Skeletal muscle cell (primary cell): ENCODE measurements at regions not wholly inside any gene's neighbourhood (a gene's known extent, or its start where the extent isn't known, plus 50 kb on each side); places are given as distances from the start of the nearest gene placed in this dataset.

Experiments used
- DNase-seq: peaks from one replicate; pipeline ENCODE4 v3.0.0-alpha.2; 2010; ENCODE audit warnings: low read depth
- H3K4me3 ChIP-seq: 2 replicates; pipeline ENCODE4 v1.5.1; 2011; ENCODE audit warnings: low read depth, mild to moderate bottlenecking, control low read depth, low read length, moderate library complexity

DNA sequence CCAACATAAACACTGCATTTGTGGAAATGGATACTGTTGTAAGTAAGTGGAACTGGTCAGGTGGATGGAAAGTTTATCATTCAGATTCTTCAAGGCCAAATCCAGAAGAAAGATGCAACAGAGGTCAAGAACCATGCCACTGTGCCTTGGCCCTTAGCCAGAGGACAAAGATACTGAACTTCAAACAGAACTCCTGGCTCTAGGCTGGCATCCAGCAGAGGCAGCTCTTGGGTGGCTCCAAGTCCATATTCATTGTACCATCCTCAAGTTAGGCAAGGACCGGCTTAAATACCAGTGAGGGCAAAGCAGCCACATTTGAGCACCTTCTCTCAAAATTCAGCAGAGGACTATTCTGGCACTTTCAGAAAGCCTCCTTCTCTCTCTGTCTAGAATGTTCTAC, 53.2 kb downstream of the DNAAF9 start:
- no peak overlapping the region for H3K4me3 ChIP-seq
- no peak for DNase-seq

DNA sequence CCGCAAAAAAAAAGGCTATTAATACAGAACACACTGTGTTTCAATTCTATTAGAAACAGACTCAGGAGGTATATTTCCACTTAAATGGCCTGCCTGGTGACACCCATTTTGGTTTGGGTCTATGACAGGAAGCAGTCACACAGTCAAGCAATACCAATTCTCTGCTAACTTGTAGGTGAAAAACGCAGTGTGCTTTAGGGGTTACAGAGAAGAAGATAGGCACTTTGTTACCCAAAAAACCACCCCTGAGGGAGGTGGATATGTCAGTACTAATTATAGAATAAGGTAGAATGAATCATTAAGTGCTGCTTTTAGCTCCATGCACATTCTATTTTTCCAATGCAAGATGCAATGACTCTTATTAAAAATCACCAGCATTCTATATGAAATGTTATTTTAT, 53.8 kb downstream of the DNAAF9 start:
- H3K4me3 ChIP-seq: no peak overlapping the region
- DNase-seq: no peak

DNA sequence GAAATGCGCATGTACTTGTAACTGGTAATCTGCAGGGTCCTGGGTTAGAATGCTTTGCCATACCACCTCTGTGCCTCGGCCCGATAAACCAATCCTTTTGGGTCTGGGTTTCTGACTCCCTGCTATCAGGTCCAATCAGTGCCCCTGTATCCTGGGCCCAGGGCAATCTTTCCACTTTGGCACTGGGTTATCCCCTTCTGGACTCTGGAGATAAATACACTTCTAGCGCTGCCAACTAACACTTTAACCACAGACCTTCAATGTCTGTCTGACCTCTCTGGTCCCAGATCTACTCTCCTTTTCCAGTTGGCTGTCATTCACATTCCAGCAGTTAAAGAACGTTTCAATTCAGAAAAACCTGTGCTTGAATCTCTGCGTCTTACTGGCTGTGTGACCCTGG, 55.3 kb downstream of the DNAAF9 start:
- DNase-seq: no peak
- H3K4me3 ChIP-seq: no peak overlapping the region

DNA sequence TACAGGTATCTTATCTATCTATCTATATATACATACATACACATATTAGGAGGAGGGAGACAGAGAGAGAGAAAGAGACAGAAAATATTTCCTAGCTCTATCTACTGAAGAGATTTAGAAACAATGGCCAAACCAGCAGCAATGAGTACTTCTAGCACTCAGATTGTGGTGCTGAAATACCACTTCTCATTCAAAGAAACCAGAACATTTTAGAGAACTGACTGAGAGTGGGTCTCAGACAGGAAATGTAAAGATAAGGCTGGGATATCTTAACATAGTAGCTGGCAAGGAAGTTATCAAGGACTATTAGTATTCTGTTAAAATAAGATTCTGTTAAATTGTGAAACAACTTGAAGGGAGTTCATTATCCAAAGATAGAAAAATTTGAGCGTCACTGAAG, 57.0 kb downstream of the DNAAF9 start:
- DNase-seq: no peak
- no peak overlapping the region for H3K4me3 ChIP-seq

DNA sequence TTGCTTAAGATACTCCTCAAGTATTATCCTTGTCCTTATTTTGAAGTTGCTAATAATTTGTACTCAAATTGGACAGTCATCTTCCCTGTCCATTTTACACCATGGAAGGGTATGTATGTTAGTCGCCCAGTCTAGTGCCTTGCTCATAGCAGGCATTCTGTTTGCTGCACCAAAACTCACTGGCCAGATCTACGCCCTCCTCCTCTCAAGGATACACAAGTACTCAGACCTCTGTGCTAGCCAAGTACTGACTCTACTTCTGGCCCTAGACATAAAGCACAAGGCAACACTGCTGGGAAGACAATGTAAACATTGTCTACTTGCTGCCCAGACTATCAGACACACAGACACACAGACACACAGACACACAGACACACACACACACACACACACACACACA, 57.7 kb downstream of the DNAAF9 start:
- DNase-seq: no peak
- no peak overlapping the region for H3K4me3 ChIP-seq

DNA sequence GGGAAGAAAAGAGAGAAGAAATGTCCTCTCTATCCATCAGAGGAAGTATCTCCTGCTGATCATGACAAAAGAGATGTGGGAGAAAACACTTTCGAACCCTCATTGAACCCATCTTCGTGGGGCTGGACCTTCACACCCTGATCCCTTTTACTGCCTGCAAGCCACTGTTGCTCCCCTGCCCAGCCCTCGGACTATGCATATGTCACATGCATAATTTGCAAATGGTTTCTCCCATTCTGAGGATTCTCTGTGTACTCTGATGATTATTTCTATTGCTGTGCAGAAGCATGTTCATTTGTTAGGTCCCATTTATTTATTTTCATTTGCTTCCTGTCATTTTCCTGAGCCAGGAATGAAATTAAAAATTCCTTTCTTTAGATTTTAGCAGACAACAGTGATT, 64.7 kb downstream of the DNAAF9 start:
- no peak for DNase-seq

DNA sequence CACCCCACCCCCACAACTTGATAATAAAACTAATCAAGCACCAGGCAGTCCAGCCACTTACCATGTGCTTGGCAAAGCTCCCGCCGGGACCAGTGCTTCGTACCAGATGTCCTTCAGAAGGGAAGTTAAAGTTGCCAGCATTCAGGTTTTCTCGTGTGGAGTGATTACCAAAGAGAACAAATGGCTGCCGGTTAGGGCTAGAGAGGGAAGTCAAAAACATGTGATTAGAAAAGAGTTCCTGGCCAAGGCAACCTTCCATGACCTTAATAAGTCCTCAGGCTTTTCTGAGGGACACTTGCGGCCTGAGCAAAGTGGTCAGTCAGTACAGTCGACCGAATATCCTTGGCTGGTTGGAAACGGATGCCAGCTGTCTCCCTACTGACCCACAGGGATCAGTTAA, 67.0 kb downstream of the DNAAF9 start:
- no peak overlapping the region for H3K4me3 ChIP-seq
- DNase-seq: no peak

More for the DNA sequence above, 64.7 kb downstream of the DNAAF9 start:
- H3K4me3 ChIP-seq: no peak overlapping the region

DNA sequence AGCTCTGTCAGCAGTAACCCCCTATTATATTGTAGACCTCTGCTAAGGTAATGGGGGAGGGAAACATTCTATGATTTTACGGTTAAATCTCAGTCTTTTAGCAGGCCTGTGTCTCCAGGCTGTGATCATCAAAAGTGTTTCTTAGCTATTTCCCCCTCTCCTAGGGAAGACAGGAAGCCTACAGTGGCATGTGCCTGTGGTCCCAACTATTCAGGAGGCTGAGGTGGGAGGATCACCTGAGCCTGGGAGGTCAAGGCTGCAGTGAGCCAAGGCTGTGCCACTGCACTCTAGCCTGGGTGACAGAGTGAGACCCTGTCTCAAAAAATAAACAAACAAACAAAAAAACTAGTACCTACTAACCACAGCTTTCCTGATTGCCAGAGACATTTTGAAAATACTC, 67.9 kb downstream of the DNAAF9 start:
- DNase-seq: no peak
- no peak overlapping the region for H3K4me3 ChIP-seq

DNA sequence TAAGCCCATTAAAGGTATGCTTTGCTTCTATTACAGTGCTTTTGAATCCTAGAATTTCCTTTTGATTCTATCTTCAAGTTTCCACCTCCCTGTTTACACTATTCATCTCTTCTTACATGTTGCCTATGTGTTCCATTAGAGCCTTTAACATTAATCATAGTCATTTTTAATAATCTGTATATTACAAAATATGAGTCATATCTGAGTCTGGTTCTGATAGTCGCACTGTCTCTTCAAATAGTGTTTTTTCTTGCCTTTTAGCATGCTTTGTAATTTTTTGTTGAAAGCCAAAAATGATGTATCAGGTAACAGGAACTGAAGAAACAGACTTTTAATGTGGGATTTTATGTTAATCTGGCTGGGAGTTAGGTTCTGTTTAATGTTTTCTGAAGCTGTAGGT, 68.4 kb downstream of the DNAAF9 start:
- H3K4me3 ChIP-seq: no peak overlapping the region
- no peak for DNase-seq

DNA sequence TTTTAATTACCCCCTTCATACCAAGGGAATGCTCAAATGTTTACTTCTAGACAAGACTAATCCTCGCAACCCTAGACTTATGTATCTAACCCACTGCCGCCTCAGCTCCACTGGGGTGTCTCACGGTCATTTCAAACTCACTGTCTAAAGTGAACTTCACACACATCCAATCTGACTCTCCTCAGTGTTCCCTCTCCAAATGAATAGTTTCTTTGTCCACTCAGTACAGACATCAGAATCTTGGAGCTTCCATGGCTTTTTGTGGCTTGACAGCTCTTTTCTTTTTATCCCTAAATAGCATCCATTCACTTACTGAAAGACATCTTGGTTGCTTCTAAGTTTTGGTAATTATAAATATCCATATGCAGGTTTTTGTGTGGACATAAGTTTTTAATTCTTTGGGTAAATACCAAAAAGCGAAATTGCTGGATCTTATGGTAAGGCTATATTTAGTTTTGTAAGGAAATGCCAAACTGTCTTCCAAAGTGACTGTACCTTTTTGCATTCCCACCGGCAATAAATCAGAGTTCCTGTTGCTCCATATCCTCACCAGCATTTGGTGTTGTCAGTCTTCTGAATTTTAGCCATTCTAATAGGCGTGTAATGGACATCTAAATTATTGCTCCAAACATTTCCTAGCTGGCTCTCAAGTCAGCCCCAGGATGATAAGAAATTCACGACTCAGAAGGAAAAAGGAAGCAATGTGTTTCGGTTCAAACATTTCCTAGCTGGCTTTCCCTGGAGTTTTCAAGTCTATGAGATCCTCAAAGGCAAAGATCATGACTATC, 73.1 kb downstream of the DNAAF9 start:
- DNase-seq: no peak
- H3K4me3 ChIP-seq: no peak overlapping the region

DNA sequence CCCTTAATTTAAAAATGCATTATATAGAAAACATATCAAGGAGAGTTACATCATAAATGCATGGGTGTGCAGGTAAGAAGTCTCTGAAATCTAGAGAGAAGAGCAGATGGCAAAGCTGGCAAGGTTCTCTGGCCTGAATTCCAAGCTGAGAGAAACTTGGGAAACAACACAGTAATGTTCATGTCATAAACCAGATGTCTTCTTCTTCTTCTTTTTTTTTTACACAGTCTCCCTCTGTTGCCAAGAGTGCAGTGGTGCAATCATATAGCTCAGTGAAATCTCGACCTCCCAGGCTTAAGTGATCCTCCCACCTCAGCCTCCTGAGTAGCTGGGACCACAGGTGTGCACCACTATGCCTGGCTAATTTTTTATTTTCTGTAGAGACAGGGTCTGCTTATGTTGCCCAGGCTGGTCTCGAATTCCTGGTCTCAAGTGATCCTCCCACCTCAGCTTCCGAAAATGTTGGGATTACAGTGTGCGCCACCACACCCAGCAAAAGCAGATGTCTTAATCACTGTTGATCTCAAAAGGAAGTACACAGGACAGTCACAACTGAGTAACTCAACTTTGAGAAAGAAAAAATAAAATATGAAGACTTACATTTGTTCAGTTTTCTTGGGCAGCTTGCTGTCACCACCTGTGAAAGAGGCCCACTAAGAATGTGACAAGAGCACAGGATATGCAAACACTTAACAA, 77.3 kb downstream of the DNAAF9 start:
- DNase-seq: no peak

DNA sequence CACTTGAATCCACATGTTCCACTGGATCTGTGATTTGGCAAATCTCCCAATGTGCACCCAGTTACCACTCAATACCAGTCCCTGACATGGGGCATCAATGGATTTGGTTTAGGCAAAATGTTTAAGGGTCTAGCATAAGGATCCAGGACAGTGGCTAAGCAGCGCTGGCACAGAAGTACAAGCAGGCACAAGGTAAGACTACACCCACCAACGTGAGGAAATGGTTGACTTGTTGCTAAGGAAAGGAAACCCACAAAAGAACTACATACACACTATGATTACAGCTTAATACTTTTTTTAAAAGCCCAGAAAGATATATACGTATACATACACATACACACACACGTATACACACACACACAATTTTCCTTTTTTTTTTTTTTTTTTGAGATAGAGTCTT, 79.0 kb downstream of the DNAAF9 start:
- no peak overlapping the region for H3K4me3 ChIP-seq
- DNase-seq: no peak

More for the DNA sequence above, 77.3 kb downstream of the DNAAF9 start:
- H3K4me3 ChIP-seq: no peak overlapping the region

DNA sequence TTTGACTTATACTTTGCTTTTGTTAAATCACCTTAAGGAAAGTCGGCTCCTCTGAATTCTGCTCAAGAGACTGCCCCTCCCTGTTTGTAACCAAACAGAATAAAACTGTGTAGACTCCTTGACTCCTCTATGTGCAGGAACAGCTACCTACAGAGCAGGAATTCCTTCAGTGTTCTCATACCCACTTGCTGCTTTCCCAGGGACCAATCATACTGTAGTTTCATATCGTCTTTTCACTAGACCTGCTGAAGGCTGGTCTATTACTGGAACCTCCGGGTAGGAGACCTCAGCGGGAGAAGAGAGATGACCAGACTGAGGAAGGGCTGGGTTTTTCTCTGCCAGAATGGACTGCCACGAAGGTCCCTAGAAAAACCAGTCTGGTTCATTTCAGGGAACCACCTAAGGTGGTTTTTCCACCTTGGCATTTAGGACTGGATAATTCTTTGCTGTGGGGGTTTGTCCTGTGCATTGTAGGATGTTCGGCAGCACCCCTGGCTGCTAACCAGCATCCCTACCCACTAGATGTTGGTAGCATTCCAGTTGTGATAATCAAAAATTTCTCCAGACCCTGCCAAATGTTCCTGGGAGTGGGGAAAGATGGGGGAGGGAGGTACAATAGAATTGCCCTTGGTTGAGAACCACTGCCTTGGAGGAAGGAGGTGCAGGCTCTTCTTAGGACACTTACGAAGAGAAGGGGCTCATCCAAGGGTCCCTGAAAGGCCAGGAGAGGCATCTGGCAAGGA, 80.5 kb downstream of the DNAAF9 start:
- DNase-seq: no peak

DNA sequence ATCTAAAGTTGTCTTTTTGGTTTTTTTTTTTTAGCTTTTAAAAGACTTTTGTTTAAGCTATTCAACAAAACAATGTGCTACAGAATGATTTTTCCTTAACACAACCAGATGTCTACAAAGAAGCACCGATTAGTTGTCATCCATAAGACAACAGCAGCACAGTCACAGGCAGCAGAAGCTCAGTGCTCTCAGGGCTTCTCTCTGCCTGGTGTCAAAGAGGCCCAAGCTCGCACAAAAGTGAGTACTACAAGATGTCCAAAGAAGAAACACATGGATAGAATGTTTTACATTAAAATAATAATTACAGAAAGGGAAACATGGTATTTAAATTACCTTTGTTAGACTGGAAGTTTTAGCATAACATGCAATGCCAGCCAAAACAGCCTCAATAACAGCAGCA, 81.6 kb downstream of the DNAAF9 start:
- DNase-seq: no peak
- H3K4me3 ChIP-seq: no peak overlapping the region

More for the DNA sequence above, 80.5 kb downstream of the DNAAF9 start:
- H3K4me3 ChIP-seq: no peak overlapping the region

DNA sequence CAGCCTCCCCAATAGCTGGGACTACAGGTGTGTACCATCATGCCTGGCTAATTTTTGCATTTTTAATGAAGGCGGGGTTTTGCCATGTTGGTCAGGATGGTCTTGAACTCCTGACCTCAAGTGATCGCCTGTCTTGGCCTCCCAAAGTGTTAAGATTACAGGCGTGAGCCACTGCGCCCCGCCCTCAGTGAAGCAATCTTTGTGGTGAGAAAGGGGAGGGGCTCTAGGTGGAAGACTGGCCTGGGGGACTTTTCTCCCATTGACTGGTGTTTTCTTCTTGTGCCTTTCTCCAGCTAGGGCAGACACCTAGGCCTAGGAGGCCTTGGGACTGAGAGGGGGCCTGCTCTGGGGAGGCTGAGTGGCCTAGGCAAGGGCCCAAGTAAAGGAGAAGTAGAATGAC, 84.1 kb downstream of the DNAAF9 start:
- no peak for DNase-seq
- H3K4me3 ChIP-seq: no peak overlapping the region

DNA sequence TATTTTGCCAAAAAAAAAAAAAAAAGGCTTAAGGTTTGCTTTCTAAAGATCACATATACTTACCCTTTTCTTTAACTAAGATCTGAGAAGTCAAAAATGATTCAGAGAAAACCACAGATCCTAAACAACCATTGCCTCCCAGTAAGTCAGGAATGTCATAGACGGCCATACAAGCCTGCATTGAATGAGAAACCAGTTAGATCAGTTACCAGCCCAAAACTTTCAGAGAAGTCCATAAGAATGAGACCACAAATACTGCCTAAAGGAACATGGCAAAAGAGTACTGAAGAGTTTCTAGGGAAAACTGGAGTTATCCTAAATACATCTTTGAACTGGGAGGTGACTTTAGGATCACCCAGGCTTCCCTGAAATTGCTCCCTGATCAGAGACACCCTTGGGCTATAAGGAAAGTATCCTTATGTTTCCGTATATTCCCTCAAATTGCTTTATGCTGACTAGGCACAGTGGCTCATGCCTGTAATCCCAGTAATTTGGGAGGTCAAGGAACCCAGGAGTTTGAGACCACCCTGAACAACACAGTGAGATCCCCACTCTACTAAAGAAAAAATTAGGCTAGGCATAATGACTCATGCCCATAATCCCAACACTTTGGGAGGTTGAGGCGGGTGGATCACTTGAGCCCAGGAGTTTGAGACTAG, 79.4 kb upstream of the SLC4A11 start:
- no peak overlapping the region for H3K4me3 ChIP-seq
- DNase-seq: no peak

DNA sequence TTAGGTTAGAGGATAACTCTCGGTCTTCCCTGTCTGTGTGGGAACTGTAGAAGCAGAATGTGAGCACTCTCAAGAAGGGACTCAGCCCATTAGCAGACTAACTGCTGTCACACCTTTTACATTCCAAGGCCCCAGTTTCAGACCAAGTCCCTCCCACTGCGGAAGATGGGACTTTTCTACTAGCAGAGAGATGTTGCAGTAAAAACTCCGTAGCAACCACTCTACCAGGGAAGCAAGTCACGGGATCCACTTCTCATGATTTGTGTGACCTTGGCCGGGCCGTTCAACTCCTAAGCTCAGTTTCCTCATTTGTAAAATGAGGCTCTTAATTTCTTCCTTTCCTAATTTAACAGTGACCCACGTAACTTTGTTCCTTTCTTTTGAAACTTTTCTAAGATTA, 77.1 kb upstream of the SLC4A11 start:
- no peak overlapping the region for H3K4me3 ChIP-seq
- DNase-seq: no peak

DNA sequence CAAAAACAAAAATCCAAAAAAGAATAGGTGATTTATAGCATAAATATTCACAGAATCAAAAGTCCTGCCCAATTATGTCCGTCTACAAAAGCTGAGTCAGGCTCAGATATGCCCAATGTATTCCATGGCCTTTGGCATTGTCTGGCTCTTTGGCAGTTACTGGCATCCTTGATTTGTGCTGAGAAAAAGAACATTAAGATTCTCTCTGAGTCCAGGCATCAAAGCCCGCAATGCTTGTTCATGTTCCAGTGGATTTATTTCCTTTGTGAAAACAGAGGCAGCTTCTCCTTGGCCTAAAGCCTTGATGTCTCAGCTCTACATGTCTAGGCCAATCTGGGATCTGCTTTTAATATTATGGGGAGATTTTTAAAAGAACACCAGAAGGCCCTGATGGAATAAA, 76.1 kb upstream of the SLC4A11 start:
- no peak overlapping the region for H3K4me3 ChIP-seq
- DNase-seq: no peak

DNA sequence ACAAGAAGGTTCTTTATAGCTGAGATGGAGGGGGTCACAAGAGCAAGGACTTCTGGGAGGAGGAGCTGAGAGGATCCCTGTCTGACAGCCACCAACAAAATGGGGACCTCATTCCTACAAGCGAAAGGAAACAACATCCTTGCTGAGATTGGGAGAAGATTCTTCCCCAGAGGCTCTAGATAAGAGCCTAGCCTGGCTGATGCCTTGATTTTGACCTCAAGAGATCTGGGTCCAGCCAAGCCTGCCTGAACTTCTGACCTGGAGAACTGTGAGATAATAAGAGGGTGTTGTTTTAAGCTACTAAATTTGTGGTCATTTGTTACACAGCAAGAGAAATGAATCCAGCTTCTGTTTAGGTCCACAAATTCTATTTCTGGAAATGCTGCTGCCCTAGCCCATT, 75.4 kb upstream of the SLC4A11 start:
- no peak overlapping the region for H3K4me3 ChIP-seq
- DNase-seq: no peak

DNA sequence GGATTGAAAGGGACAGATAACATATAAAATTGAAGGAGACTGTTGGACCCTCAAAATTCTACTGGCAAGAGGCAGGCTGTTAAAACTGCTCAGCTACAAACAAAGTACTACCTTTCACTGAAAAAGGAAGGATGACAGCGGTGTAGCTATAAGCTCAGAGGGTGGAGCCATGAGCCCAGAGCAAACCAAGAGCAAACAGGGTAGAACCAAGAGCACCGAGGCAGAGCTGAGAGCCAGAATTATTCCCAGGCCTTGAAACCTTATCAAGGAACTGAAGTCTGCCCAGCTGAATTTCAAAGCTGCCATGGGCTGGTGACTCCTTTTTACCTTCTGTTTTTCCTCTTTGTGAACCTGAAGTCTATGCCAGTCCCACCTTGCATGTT, 74.7 kb upstream of the SLC4A11 start:
- no peak for DNase-seq
- H3K4me3 ChIP-seq: no peak overlapping the region
